Right atrium auricular region (tissue), 2 donors: ENCODE measurements at regions not wholly inside any gene's neighbourhood (a gene's known extent, or its start where the extent isn't known, plus 50 kb on each side); places are given as distances from the start of the nearest gene placed in this dataset.

Experiments
- DNase-seq: peaks from one replicate; pipeline ENCODE4 v3.0.0-alpha.2; 2019; ENCODE audit warnings: low spot score
- H3K27ac ChIP-seq, 2 donors: fragments of 200-600 bp; sonication (generic); 1 replicate in 1 of 2; 2 replicates in 1 of 2; pipeline ENCODE4 v1.5.1; 2016 to 2019
- H3K27me3 ChIP-seq, 2 donors: fragments of 200-600 bp; sonication (generic); one replicate each; pipeline versions ENCODE4 v1.5.1 to v1.6.0; 2017 to 2019
- H3K36me3 ChIP-seq: fragments of 200-600 bp; sonication (generic); one replicate; pipeline ENCODE4 v1.5.1; 2016
- H3K4me1 ChIP-seq, 2 donors: fragments of 200-600 bp; sonication (generic); one replicate each; pipeline versions ENCODE4 v1.5.1 to v1.6.0; 2017 to 2019
- H3K4me3 ChIP-seq, 2 donors: fragments of 200-600 bp; sonication (generic); 1 replicate in 1 of 2; 2 replicates in 1 of 2; pipeline ENCODE4 v1.5.1; 2017 to 2019; ENCODE audit warnings: mild to moderate bottlenecking in 1 of 2, moderate library complexity in 1 of 2
- H3K9me3 ChIP-seq, 2 donors: fragments of 200-600 bp; sonication (generic); one replicate each; pipeline ENCODE4 v1.5.1; 2019
- TF ChIP-seq, protein P1 (sequence below), 2 donors: fragments of 200-600 bp; sonication (generic); IDR thresholded peaks; one replicate each; pipeline ENCODE4 v1.5.1; 2019; ENCODE audit warnings: antibody characterized with exemption in 2 of 2

DNA sequence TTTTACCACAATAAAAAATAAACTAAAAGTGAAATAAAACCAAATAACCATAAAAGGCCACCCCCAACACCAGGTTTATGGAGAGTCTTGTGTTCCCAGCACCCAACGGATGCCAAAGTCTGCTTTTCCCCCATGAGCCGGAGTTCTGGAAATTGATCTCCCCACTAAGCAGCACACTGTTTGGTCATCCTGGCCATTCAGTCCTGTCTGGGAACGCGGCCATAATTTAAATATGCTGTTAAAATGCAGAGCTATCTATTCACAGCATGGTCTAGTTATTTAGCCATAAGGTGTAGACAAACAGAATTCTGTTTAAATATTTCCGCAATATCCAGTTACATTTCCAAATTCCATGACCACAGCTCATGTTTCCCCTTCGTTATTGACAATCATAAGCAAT lies 129.6 kb upstream of the TBL1X start:
- H3K4me3 ChIP-seq, result no peak overlapping the region
- no peaks in the 10 kb centered on the region for H3K36me3 ChIP-seq
- no peaks in the 10 kb centered on the region for H3K9me3 ChIP-seq
- H3K27ac ChIP-seq, result no peak overlapping the region
- H3K4me1 ChIP-seq, result peaks cover 0 to 3% of the 10 kb centered on the region in 2 donors
- H3K27me3 ChIP-seq, result no peaks in the 10 kb centered on the region
- DNase-seq, result no peak
- TF ChIP-seq, protein P1, sequence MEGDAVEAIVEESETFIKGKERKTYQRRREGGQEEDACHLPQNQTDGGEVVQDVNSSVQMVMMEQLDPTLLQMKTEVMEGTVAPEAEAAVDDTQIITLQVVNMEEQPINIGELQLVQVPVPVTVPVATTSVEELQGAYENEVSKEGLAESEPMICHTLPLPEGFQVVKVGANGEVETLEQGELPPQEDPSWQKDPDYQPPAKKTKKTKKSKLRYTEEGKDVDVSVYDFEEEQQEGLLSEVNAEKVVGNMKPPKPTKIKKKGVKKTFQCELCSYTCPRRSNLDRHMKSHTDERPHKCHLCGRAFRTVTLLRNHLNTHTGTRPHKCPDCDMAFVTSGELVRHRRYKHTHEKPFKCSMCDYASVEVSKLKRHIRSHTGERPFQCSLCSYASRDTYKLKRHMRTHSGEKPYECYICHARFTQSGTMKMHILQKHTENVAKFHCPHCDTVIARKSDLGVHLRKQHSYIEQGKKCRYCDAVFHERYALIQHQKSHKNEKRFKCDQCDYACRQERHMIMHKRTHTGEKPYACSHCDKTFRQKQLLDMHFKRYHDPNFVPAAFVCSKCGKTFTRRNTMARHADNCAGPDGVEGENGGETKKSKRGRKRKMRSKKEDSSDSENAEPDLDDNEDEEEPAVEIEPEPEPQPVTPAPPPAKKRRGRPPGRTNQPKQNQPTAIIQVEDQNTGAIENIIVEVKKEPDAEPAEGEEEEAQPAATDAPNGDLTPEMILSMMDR (IDR thresholded peaks at IDR 0.05), result no peak

DNA sequence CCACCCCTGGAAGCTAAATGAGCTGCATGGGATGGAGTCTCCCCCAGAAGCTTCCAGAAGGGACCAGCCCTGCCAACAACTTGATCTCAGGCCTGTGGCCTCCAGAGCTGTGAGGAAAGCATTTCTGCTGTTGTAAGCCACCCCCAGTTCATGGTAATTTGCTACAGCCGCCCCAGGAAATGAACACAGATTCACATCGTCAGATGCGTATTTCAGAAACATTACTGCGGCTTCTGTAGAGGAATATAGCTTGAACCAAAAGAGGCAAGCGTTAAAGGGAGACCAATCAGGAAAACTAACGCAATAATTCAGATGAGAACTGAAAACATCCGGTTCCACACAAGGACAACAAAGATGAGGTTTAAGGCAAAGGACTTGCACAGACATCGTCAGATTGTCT lies 128.4 kb upstream of the TBL1X start:
- Histone ChIP-seq H3K27ac (no peak overlapping the region), H3K9me3 (no peaks in the 10 kb centered on the region), H3K27me3 (no peaks in the 10 kb centered on the region), H3K4me1 (peaks cover 0 to 15% of the 10 kb centered on the region in 2 donors), H3K36me3 (no peaks in the 10 kb centered on the region), H3K4me3 (no peak overlapping the region)
- TF ChIP-seq, protein P1 (IDR thresholded peaks at IDR 0.05), result no peak
- no peak for DNase-seq

DNA sequence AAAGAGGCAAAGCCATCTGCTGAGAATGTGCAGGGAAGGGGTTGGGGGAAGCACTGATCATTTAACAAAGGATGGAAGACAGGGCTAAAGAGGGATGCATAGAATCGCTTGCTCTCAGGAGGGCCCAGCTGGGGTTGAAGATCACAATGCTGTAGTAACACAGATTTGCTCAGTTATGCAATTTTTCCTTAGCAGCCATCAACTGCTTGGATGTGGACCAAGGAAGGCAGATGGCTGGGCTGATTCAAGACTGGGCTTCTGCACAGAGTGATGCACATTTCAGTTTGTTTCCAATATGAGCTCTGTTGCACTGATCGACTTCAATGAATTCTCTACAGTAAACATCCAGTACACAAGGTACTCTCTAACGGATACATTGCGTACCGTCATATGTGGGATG lies 127.8 kb upstream of the TBL1X start:
- Histone ChIP-seq H3K36me3 (no peaks in the 10 kb centered on the region), H3K27ac (no peak overlapping the region), H3K4me3 (no peak overlapping the region), H3K4me1 (peaks cover 0 to 21% of the 10 kb centered on the region in 2 donors), H3K27me3 (no peaks in the 10 kb centered on the region), H3K9me3 (no peaks in the 10 kb centered on the region)
- DNase-seq, result no peak
- TF ChIP-seq, protein P1 (IDR thresholded peaks at IDR 0.05), result no peak

DNA sequence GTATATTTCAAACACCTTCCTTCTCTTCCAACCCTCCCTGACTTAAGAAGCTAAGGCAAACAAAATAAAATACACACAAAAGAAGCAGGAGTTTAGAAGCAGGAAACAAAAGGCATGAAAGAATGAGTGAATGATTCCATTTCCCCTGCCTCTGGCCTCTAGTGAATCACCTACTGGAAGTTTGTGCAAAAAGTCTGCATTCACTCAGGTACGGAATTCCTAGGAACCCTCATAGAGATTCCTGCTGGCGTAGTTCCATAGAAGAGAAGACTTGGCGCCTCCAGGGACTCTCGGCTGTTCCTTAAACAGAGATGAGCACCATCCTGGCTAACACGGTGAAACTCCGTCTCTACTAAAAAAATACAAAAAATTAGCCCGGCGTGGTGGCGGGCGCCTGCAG lies 125.9 kb upstream of the TBL1X start:
- TF ChIP-seq, protein P1 (IDR thresholded peaks at IDR 0.05), result no peak
- Histone ChIP-seq H3K36me3 (no peaks in the 10 kb centered on the region), H3K4me3 (no peak overlapping the region), H3K4me1 (peaks cover 0 to 25% of the 10 kb centered on the region in 2 donors), H3K27me3 (no peaks in the 10 kb centered on the region), H3K9me3 (no peaks in the 10 kb centered on the region), H3K27ac (no peak overlapping the region)
- DNase-seq, result no peak

DNA sequence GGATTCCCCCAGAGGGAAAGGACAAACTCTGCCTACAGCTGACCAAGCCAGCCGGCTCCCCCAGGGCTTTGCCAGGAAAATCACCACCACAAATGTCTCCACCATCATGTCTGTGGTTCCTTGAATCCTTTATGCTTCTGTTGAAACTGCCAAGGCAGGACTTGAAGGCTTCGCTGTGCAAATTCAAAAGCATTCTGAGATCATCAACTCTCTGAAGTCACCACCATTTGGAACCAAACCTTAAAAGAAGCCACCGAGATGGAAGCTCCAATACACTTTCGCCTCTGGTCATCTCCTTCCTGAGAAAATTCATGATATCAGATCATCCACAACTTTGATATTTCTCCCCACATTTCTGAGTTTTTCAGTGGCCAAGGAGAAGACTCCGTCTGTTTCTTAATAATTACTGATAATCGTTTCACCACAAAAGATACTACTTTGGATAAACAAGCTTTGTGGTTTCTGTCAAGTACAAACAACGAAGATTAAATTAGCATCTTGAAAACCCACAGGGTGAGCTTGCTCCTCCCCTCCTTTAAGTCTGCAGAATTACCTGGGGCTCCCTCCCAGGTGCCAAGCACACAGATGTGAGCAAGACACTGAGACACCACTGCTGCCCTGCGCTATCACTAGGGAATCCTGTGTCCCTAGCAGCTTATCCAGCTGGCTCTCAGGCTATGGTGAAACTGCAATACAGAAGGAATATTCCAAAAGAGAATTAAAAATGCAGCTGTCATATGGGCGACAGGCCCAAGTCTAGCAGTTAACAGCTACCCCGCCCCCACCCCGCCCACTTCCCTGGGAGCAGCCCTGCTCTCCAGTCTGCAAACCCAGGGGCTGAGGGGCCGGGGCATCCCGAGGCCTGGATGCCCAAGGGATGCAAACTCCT lies 125.0 kb upstream of the TBL1X start:
- DNase-seq, result no peak
- Histone ChIP-seq H3K27me3 (no peaks in the 10 kb centered on the region), H3K4me1 (peaks cover 0 to 25% of the 10 kb centered on the region in 2 donors), H3K27ac (peak overlapping the region; percentile 54 to 71), H3K9me3 (no peaks in the 10 kb centered on the region), H3K36me3 (no peaks in the 10 kb centered on the region), H3K4me3 (no peak overlapping the region)
- TF ChIP-seq, protein P1 (IDR thresholded peaks at IDR 0.05), result no peak
